ENCODE measurements at regions not wholly inside any gene's neighbourhood (a gene's known extent, or its start where the extent isn't known, plus 50 kb on each side); places are given as distances from the start of the nearest gene placed in this dataset.

DNA sequence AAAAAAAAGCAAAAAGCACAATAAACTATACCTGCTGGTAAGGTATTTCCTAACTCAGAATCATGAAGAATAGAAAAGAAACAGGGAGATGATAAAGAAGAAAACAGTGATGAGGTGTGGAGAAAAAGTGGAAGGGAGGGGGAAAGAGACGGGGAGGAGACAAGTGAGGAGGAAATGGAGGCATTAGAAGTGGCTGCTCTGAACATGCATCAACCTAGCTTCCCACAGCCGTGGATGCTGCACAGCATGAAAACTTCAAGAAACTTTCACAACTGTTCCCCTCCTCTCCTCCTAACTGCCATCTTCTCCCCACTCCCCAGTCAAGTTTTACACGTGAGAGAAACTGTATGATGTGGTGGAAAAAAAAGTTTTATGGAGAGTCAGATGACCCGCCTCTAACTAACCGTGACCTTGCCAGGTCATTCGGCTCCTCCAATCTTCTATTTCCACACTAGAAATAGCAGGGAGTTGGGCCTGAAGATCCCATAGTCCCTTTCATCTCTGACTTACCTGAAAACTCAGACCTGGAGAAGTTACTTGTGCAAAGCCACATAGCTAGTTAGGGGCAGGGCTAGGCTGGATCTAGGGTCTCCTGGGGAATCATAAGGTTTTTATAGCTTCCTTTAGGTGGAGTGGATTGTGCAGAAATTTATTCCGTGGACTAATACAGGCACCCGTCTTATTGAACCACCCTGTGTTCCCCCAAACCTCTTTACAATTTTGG lies 461.9 kb downstream of the KLF5 start:
- TF ChIP-seq, protein P1, sequence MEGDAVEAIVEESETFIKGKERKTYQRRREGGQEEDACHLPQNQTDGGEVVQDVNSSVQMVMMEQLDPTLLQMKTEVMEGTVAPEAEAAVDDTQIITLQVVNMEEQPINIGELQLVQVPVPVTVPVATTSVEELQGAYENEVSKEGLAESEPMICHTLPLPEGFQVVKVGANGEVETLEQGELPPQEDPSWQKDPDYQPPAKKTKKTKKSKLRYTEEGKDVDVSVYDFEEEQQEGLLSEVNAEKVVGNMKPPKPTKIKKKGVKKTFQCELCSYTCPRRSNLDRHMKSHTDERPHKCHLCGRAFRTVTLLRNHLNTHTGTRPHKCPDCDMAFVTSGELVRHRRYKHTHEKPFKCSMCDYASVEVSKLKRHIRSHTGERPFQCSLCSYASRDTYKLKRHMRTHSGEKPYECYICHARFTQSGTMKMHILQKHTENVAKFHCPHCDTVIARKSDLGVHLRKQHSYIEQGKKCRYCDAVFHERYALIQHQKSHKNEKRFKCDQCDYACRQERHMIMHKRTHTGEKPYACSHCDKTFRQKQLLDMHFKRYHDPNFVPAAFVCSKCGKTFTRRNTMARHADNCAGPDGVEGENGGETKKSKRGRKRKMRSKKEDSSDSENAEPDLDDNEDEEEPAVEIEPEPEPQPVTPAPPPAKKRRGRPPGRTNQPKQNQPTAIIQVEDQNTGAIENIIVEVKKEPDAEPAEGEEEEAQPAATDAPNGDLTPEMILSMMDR (IDR thresholded peaks at IDR 0.05): no peak
- no peak for TF ChIP-seq POLR2A (IDR thresholded peaks at IDR 0.05)

Data from ovary (tissue), 3 donors.